Common myeloid progenitor, CD34-positive (primary cell): ENCODE measurements at regions not wholly inside any gene's neighbourhood (a gene's known extent, or its start where the extent isn't known, plus 50 kb on each side); places are given as distances from the start of the nearest gene placed in this dataset.
"Not testable (repeated sequence)": the region's sequence is repeated elsewhere in the genome, so short reads cannot be mapped to it uniquely, and the experiment has no call there.

Experiments used
- CTCF ChIA-PET: fragments of 350-600 bp; sonication (Branson Sonifier 250); formaldehyde crosslinking; loops from one replicate; lab custom pipeline; 2021; ENCODE audit warnings: antibody characterized with exemption; lab: Charles Lee
- POLR2A ChIA-PET: fragments of 350-600 bp; sonication (Branson Sonifier 250); formaldehyde crosslinking; loops from one replicate; lab custom pipeline; 2021; ENCODE audit warnings: antibody characterized with exemption; lab: Charles Lee
- DNase-seq, 3 donors: peaks; one replicate each; pipeline versions ENCODE4 v3.0.0 to v3.0.0-alpha.2; 2013
- H3K27ac ChIP-seq, 2 experiments: 1 replicate in 1 of 2; 2 replicates in 1 of 2; pipeline ENCODE4 v1.7.0; 2013; ENCODE audit warnings: inconsistent platforms in 2 of 2, low read length in 2 of 2, mild to moderate bottlenecking in 2 of 2, low read depth in 1 of 2, moderate library complexity in 1 of 2; ENCODE audit not compliant: severe bottlenecking in 2 of 2, insufficient read depth in 1 of 2, poor library complexity in 1 of 2
- H3K27me3 ChIP-seq, 5 experiments: replicated peaks in 2 of 5; 1 replicate in 3 of 5; 2 replicates in 2 of 5; pipeline versions ENCODE4 v1.6.1 to v1.7.0; 2013; ENCODE audit warnings: low read length in 4 of 5, mild to moderate bottlenecking in 2 of 5, moderate library complexity in 2 of 5, inconsistent platforms in 1 of 5; ENCODE audit not compliant: insufficient read depth in 5 of 5, control insufficient read depth in 4 of 5
- H3K36me3 ChIP-seq, 4 experiments: 1 replicate in 2 of 4; 2 replicates in 2 of 4; pipeline versions ENCODE4 v1.6.1 to v1.7.0; 2013; ENCODE audit warnings: low read length in 3 of 4, control low read depth in 1 of 4, mild to moderate bottlenecking in 1 of 4; ENCODE audit not compliant: control insufficient read depth in 4 of 4, insufficient read depth in 4 of 4
- H3K4me1 ChIP-seq, 4 experiments: 1 replicate in 3 of 4; 2 replicates in 1 of 4; pipeline versions ENCODE4 v1.6.1 to v1.7.1; 2013; ENCODE audit warnings: low read length in 3 of 4, mild to moderate bottlenecking in 3 of 4, control low read depth in 1 of 4, inconsistent platforms in 1 of 4, moderate library complexity in 1 of 4; ENCODE audit not compliant: control insufficient read depth in 4 of 4, insufficient read depth in 4 of 4; ENCODE audit errors: control extremely low read depth in 1 of 4
- H3K4me3 ChIP-seq, 7 experiments: 1 replicate in 4 of 7; 2 replicates in 3 of 7; pipeline versions ENCODE4 v1.5.1 to v1.7.0; 2013; ENCODE audit warnings: mild to moderate bottlenecking in 7 of 7, low read length in 6 of 7, moderate library complexity in 6 of 7, inconsistent platforms in 2 of 7, low read depth in 2 of 7, control low read depth in 1 of 7; ENCODE audit not compliant: insufficient read depth in 4 of 7, control insufficient read depth in 1 of 7; ENCODE audit errors: extremely low read depth in 1 of 7
- H3K9me3 ChIP-seq, 5 experiments: 1 replicate in 4 of 5; 2 replicates in 1 of 5; pipeline versions ENCODE4 v1.6.1 to v1.7.1; 2013; ENCODE audit warnings: low read length in 4 of 5, mild to moderate bottlenecking in 2 of 5, inconsistent platforms in 1 of 5, low read depth in 1 of 5, moderate library complexity in 1 of 5; ENCODE audit not compliant: control insufficient read depth in 4 of 5, insufficient read depth in 2 of 5; ENCODE audit errors: control extremely low read depth in 1 of 5
- WGBS: methylation state at CpG from one replicate; pipeline ENCODE4 v1.1.5; 2013; ENCODE audit not compliant: insufficient coverage; 5-methylcytosine and 5-hydroxymethylcytosine counted together

GRCh38 chr12:78290606-78291345, 460.1 kb downstream of the NAV3 start:
- Histone ChIP-seq H3K4me1 (no peaks in the 10 kb centered on the region), H3K9me3 (no peaks in the 10 kb centered on the region), H3K36me3 (no peaks in the 10 kb centered on the region), H3K27ac (no peak overlapping the region), H3K27me3 (no peaks in the 10 kb centered on the region), H3K4me3 (no peak overlapping the region)
- ChIA-PET POLR2A (no interaction called here), CTCF (no interaction called here)
- WGBS: 84% methylated on average over 4 of the region's 5 CpGs
- no peak for DNase-seq

- no peak overlapping the region for H3K27ac ChIP-seq
- H3K4me3 ChIP-seq: no peak overlapping the region
- ChIA-PET POLR2A (no interaction called here), CTCF (no interaction called here)
- WGBS: no CpG with 5 or more reads among the region's 1 CpG
- no peaks in the 10 kb centered on the region for H3K4me1 ChIP-seq
- no peaks in the 10 kb centered on the region for H3K9me3 ChIP-seq
- no peaks in the 10 kb centered on the region for H3K36me3 ChIP-seq
- no peak for DNase-seq
- H3K27me3 ChIP-seq: no peaks in the 10 kb centered on the region
Measured at GRCh38 chr12:78293059-78293686, 462.5 kb downstream of the NAV3 start.

- CTCF ChIA-PET, H3K4me1 ChIP-seq, H3K4me3 ChIP-seq, POLR2A ChIA-PET, H3K36me3 ChIP-seq, H3K9me3 ChIP-seq, H3K27me3 ChIP-seq, H3K27ac ChIP-seq, DNase-seq: not testable (repeated sequence)
- WGBS: 93% methylated on average over 3 of the region's 5 CpGs
Measured at GRCh38 chr12:78301282-78301681, 470.6 kb downstream of the NAV3 start.

- no peaks in the 10 kb centered on the region for H3K4me1 ChIP-seq
- POLR2A ChIA-PET: no interaction called here
- peaks cover 0 to 1% (median 0%) of the 10 kb centered on the region in 5 experiments for H3K9me3 ChIP-seq
- no CpG with 5 or more reads among the region's 1 CpG for WGBS
- no peak overlapping the region for H3K4me3 ChIP-seq
- H3K27me3 ChIP-seq: no peaks in the 10 kb centered on the region
- H3K36me3 ChIP-seq: no peaks in the 10 kb centered on the region
- DNase-seq: no peak
- no peak overlapping the region for H3K27ac ChIP-seq
- CTCF ChIA-PET: no interaction called here
Measured at GRCh38 chr12:78305808-78306207, 475.1 kb downstream of the NAV3 start.

GRCh38 chr12:78306236-78306635, 475.5 kb downstream of the NAV3 start:
- CTCF ChIA-PET: no interaction called here
- no peak for DNase-seq

GRCh38 chr12:78308701-78309100, 478.0 kb downstream of the NAV3 start:
- DNase-seq: no peak
- Histone ChIP-seq H3K4me3 (no peak overlapping the region), H3K27me3 (no peaks in the 10 kb centered on the region), H3K4me1 (no peaks in the 10 kb centered on the region), H3K36me3 (no peaks in the 10 kb centered on the region), H3K27ac (no peak overlapping the region), H3K9me3 (no peaks in the 10 kb centered on the region)
- ChIA-PET CTCF (no interaction called here), POLR2A (interaction anchor here (0.7 kb wide), 1 partner anchor 11 kb away, joined by 3 read pairs; no protein-coding TSS in a partner anchor)

More at GRCh38 chr12:78306236-78306635, 475.5 kb downstream of the NAV3 start:
- Histone ChIP-seq H3K27me3 (no peaks in the 10 kb centered on the region), H3K4me3 (no peak overlapping the region), H3K27ac (no peak overlapping the region), H3K36me3 (no peaks in the 10 kb centered on the region), H3K4me1 (no peaks in the 10 kb centered on the region), H3K9me3 (peaks cover 0 to 1% (median 0%) of the 10 kb centered on the region in 5 experiments)
- POLR2A ChIA-PET: no interaction called here

- H3K27ac ChIP-seq: no peak overlapping the region
- ChIA-PET POLR2A (no interaction called here), CTCF (no interaction called here)
- H3K36me3 ChIP-seq: no peaks in the 10 kb centered on the region
- H3K4me3 ChIP-seq: no peak overlapping the region
- H3K9me3 ChIP-seq: no peaks in the 10 kb centered on the region
- no peaks in the 10 kb centered on the region for H3K27me3 ChIP-seq
- no peak for DNase-seq
- no peaks in the 10 kb centered on the region for H3K4me1 ChIP-seq
- WGBS: 69% methylated on average over 3 of the region's 3 CpGs
Measured at GRCh38 chr12:78315028-78315427, 484.3 kb downstream of the NAV3 start.
